IMR-90 (cell line): ENCODE measurements at regions not wholly inside any gene's neighbourhood (a gene's known extent, or its start where the extent isn't known, plus 50 kb on each side); places are given as distances from the start of the nearest gene placed in this dataset.

Source experiments
- POLR2A ChIP-seq: IDR thresholded peaks from 2 replicates; pipeline ENCODE4 v1.6.1; 2012; ENCODE audit warnings: mild to moderate bottlenecking, low read depth, low read length
- RCOR1 ChIP-seq: IDR thresholded peaks from 2 replicates; pipeline ENCODE4 v1.6.1; 2012; ENCODE audit warnings: mild to moderate bottlenecking, low read length, improper control_type of control experiment; ENCODE audit not compliant: insufficient replicate concordance
- RFX5 ChIP-seq: IDR thresholded peaks from 2 replicates; pipeline ENCODE4 v1.8.0; 2012; ENCODE audit warnings: low read depth, mild to moderate bottlenecking, low read length, moderate library complexity
- TF ChIP-seq, protein P1 (sequence below): conservative IDR thresholded peaks from 2 replicates; pipeline ENCODE4 v1.5.1; 2012; ENCODE audit warnings: mild to moderate bottlenecking, low read depth, low read length, improper control_type of control experiment
- TF ChIP-seq, protein P2 (sequence below): fragments of 150-350 bp; IDR thresholded peaks from 2 replicates; pipeline ENCODE4 v1.6.1; 2017; ENCODE audit warnings: mild to moderate bottlenecking, antibody characterized with exemption, low read length, low read depth

DNA sequence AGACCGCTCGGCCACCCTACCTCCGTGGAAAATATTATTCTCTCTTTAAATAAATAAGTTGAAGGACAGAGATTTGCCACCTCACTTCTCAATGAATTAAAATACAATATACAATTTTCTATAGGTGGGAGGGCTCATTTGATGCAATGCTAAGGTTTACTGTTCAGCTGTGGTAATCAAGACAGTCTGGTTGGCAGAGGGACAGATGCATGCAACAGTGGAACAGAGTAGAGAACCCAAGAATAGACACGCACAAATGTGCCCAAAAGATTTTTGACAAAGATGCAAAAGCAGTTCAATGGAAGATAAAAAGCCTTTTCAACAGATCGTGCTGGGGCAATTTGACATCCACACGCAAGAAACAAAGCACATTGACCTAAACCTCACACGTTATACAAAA, 145.2 kb downstream of the CEBPB start:
- TF ChIP-seq RFX5 = no peak
- TF ChIP-seq, protein P1, sequence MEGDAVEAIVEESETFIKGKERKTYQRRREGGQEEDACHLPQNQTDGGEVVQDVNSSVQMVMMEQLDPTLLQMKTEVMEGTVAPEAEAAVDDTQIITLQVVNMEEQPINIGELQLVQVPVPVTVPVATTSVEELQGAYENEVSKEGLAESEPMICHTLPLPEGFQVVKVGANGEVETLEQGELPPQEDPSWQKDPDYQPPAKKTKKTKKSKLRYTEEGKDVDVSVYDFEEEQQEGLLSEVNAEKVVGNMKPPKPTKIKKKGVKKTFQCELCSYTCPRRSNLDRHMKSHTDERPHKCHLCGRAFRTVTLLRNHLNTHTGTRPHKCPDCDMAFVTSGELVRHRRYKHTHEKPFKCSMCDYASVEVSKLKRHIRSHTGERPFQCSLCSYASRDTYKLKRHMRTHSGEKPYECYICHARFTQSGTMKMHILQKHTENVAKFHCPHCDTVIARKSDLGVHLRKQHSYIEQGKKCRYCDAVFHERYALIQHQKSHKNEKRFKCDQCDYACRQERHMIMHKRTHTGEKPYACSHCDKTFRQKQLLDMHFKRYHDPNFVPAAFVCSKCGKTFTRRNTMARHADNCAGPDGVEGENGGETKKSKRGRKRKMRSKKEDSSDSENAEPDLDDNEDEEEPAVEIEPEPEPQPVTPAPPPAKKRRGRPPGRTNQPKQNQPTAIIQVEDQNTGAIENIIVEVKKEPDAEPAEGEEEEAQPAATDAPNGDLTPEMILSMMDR = no peak
- TF ChIP-seq POLR2A = no peak
- no peak for TF ChIP-seq RCOR1
- TF ChIP-seq, protein P2, sequence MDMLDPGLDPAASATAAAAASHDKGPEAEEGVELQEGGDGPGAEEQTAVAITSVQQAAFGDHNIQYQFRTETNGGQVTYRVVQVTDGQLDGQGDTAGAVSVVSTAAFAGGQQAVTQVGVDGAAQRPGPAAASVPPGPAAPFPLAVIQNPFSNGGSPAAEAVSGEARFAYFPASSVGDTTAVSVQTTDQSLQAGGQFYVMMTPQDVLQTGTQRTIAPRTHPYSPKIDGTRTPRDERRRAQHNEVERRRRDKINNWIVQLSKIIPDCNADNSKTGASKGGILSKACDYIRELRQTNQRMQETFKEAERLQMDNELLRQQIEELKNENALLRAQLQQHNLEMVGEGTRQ = no peak
